ENCODE measurements at regions not wholly inside any gene's neighbourhood (a gene's known extent, or its start where the extent isn't known, plus 50 kb on each side); places are given as distances from the start of the nearest gene placed in this dataset.

DNA sequence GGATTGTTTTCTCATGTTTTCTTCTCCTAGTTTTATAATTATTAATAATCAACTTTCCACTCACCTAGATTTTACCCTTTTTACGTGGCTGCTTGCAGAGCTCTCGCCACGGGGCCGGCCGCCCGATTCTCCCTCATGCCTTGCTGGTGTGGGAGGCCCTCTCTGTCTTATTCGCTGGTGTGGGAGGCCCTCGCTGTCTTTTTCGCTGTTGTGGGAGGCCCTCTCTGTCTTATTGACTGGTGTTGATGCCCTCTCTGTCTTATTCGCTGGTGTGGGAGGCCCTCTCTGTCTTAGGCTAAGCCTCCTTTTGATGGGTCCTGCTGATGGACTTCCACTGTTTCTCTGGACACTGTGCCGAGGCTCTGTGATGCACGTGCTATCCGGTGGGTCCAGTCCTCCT, 161.3 kb upstream of the IRX2 start:
- no peaks in the 10 kb centered on the region for H3K36me3 ChIP-seq
- no peak for DNase-seq
- intact Hi-C loops (cut with DNase I; ENCODE audit: low total_unique reads): no loop called here
- no peak overlapping the region for H3K27ac ChIP-seq
- TF ChIP-seq POLR2A (IDR thresholded peaks at IDR 0.05): no peak
- TF ChIP-seq, protein P1, sequence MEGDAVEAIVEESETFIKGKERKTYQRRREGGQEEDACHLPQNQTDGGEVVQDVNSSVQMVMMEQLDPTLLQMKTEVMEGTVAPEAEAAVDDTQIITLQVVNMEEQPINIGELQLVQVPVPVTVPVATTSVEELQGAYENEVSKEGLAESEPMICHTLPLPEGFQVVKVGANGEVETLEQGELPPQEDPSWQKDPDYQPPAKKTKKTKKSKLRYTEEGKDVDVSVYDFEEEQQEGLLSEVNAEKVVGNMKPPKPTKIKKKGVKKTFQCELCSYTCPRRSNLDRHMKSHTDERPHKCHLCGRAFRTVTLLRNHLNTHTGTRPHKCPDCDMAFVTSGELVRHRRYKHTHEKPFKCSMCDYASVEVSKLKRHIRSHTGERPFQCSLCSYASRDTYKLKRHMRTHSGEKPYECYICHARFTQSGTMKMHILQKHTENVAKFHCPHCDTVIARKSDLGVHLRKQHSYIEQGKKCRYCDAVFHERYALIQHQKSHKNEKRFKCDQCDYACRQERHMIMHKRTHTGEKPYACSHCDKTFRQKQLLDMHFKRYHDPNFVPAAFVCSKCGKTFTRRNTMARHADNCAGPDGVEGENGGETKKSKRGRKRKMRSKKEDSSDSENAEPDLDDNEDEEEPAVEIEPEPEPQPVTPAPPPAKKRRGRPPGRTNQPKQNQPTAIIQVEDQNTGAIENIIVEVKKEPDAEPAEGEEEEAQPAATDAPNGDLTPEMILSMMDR (IDR thresholded peaks at IDR 0.05): no peak
- no peaks in the 10 kb centered on the region for H3K4me1 ChIP-seq
- 89% methylated on average over 13 of the region's 13 CpGs; no CpG with 5 or more reads in 1 of the 2 donors for WGBS, 2 donors (ENCODE audit: low coverage in 1 of 2)
- no peak overlapping the region for H3K4me3 ChIP-seq
- H3K9me3 ChIP-seq: no peaks in the 10 kb centered on the region
- no peaks in the 10 kb centered on the region for H3K27me3 ChIP-seq
- in situ Hi-C loops (cut with MboI; ENCODE audit: low pct_ligation_motif_present in 1 of 4, low pct_unique_long_range_greater_than_20kb in 1 of 4, low sequenced_read_pairs in 3 of 4): no loop called here

DNA sequence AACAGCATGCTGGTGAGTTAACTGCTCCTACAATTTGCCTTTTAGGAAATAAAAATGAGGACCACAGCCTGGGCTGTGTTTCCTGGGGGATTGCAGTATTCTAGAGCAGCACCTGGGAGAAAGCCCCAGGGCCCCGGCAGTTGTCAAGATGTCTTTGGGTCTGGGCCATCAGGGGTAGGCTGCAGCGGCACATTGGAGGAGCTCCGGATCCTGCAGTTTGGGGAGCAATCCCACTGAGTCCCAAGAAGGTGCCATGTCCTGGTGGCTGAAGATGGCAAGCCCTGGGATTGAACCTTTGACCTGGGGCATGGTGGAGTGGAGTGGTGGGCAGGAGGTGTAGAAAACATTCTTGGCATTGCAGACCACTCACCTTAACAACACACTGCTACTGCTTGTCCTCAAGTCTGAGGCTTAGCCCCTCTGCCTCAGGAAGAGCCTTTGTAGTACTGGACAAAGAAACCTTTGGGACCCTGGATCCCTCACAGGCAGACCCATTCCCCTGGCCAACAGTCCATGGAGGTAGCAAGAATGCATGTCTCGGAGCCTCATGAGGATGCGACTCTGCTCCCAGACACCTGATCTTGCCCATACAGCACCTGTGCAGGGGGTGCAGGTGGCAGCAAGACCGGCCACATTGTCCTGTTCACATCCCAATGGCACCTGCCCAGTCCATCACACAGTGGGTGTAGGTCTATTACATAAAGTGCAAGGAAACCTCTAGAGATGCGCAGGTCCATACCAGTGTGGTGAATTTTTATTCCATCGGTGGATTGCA, 159.1 kb upstream of the IRX2 start:
- Histone ChIP-seq H3K4me3 (no peak overlapping the region), H3K4me1 (no peaks in the 10 kb centered on the region), H3K27ac (no peak overlapping the region), H3K9me3 (no peaks in the 10 kb centered on the region), H3K36me3 (no peaks in the 10 kb centered on the region), H3K27me3 (no peaks in the 10 kb centered on the region)
- in situ Hi-C loops (cut with MboI; ENCODE audit: low pct_ligation_motif_present in 1 of 4, low pct_unique_long_range_greater_than_20kb in 1 of 4, low sequenced_read_pairs in 3 of 4): no loop called here
- DNase-seq: no peak
- WGBS, 2 donors (ENCODE audit: low coverage in 1 of 2): 83 to 100% methylated on average over 3 to 8 of the region's 8 CpGs
- intact Hi-C loops (cut with DNase I; ENCODE audit: low total_unique reads): no loop called here
- no peak for TF ChIP-seq EP300 (IDR thresholded peaks at IDR 0.05; ENCODE audit: low read depth)
- no peak for TF ChIP-seq POLR2A (IDR thresholded peaks at IDR 0.05)
- no peak for TF ChIP-seq POLR2AphosphoS5 (IDR thresholded peaks at IDR 0.05)
- TF ChIP-seq, protein P1 (IDR thresholded peaks at IDR 0.05): no peak

DNA sequence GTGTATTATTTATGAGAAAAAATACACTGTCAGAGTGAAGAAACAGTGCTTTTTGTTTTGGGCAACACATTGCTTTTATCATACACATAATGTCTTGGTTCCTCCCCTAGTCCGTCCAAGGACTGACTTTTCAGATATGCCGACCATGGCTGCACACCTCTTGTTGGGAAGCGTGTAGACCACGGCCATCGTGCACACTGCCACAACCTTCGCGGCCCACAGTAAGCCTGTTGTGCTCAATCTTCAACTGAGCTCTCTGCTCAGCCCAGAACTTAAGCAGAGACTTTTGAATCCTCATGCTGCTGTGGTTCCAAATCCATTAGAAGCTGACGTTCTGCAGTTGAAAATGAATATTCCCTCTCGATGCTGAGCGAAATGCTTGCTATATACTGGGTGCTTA, 157.6 kb upstream of the IRX2 start:
- H3K36me3 ChIP-seq: no peaks in the 10 kb centered on the region
- no peak overlapping the region for H3K27ac ChIP-seq
- TF ChIP-seq, protein P1 (IDR thresholded peaks at IDR 0.05): no peak
- no peak for TF ChIP-seq POLR2AphosphoS5 (IDR thresholded peaks at IDR 0.05)
- TF ChIP-seq POLR2A (IDR thresholded peaks at IDR 0.05): no peak
- TF ChIP-seq EP300 (IDR thresholded peaks at IDR 0.05; ENCODE audit: low read depth): no peak
- in situ Hi-C loops (cut with MboI; ENCODE audit: low pct_ligation_motif_present in 1 of 4, low pct_unique_long_range_greater_than_20kb in 1 of 4, low sequenced_read_pairs in 3 of 4) (no loop called here), intact Hi-C loops (cut with DNase I; ENCODE audit: low total_unique reads) (no loop called here)
- 60 to 91% methylated on average over 1 to 10 of the region's 10 CpGs for WGBS, 2 donors (ENCODE audit: low coverage in 1 of 2)
- H3K9me3 ChIP-seq: no peaks in the 10 kb centered on the region
- no peaks in the 10 kb centered on the region for H3K27me3 ChIP-seq
- no peak for DNase-seq
- H3K4me1 ChIP-seq: no peaks in the 10 kb centered on the region
- H3K4me3 ChIP-seq: no peak overlapping the region

- H3K27ac ChIP-seq: no peak overlapping the region
- H3K27me3 ChIP-seq: no peaks in the 10 kb centered on the region
- no peaks in the 10 kb centered on the region for H3K4me1 ChIP-seq
- intact Hi-C loops (cut with DNase I; ENCODE audit: low total_unique reads): no loop called here
- no peak for TF ChIP-seq POLR2A (IDR thresholded peaks at IDR 0.05)
- no peak for TF ChIP-seq POLR2AphosphoS5 (IDR thresholded peaks at IDR 0.05)
- TF ChIP-seq, protein P1 (IDR thresholded peaks at IDR 0.05): no peak
- no peak for TF ChIP-seq EP300 (IDR thresholded peaks at IDR 0.05; ENCODE audit: low read depth)
- H3K36me3 ChIP-seq: no peaks in the 10 kb centered on the region
- no peak for DNase-seq
- in situ Hi-C loops (cut with MboI; ENCODE audit: low pct_ligation_motif_present in 1 of 4, low pct_unique_long_range_greater_than_20kb in 1 of 4, low sequenced_read_pairs in 3 of 4): no loop called here
- no peaks in the 10 kb centered on the region for H3K9me3 ChIP-seq
- whole genome bisulfite sequencing, 2 donors (ENCODE audit: low coverage in 1 of 2): 80 to 82% methylated on average over 3 to 4 of the region's 4 CpGs
- no peak overlapping the region for H3K4me3 ChIP-seq
These were observed 156.6 kb upstream of the IRX2 start for GRCh38 chr5:2908086-2908485.

Measured in transverse colon (tissue), 4 donors.